Fibroblast of lung (primary cell): ENCODE measurements at regions not wholly inside any gene's neighbourhood (a gene's known extent, or its start where the extent isn't known, plus 50 kb on each side); places are given as distances from the start of the nearest gene placed in this dataset.

Source experiments
- DNase-seq, 2 donors: peaks; one replicate each; pipeline versions ENCODE4 v3.0.0 to v3.0.0-alpha.2; 2010; ENCODE audit warnings: low read depth in 2 of 2
- H2AFZ ChIP-seq: 2 replicates; pipeline ENCODE4 v1.5.1; 2012; ENCODE audit warnings: low read length, control low read depth, inconsistent platforms
- H3K27ac ChIP-seq: 2 replicates; pipeline ENCODE4 v1.5.1; 2011; ENCODE audit warnings: low read length, control low read depth; ENCODE audit not compliant: insufficient read depth
- H3K27me3 ChIP-seq: 2 replicates; pipeline ENCODE4 v1.5.1; 2011; ENCODE audit warnings: mild to moderate bottlenecking, low read length; ENCODE audit not compliant: control insufficient read depth, insufficient read depth
- H3K36me3 ChIP-seq: 2 replicates; pipeline ENCODE4 v1.5.1; 2011; ENCODE audit warnings: low read length; ENCODE audit not compliant: control insufficient read depth, insufficient read depth
- H3K4me1 ChIP-seq: 2 replicates; pipeline ENCODE4 v1.5.1; 2011; ENCODE audit warnings: low read length; ENCODE audit not compliant: control insufficient read depth, insufficient read depth; ENCODE audit errors: extremely low read depth
- H3K4me2 ChIP-seq: 2 replicates; pipeline ENCODE4 v1.5.1; 2011; ENCODE audit warnings: low read length, control low read depth; ENCODE audit not compliant: insufficient read depth; ENCODE audit errors: extremely low read depth
- H3K4me3 ChIP-seq, 4 experiments: fragments of 200-600 bp in 1 of 4; sonication (generic) in 1 of 4; replicated peaks in 1 of 4; 2 replicates each; pipeline ENCODE4 v1.5.1; 2011 to 2016; ENCODE audit warnings: low read length in 4 of 4, low read depth in 3 of 4, mild to moderate bottlenecking in 3 of 4, control low read depth in 2 of 4, inconsistent platforms in 1 of 4, mixed read lengths in 1 of 4; ENCODE audit not compliant: insufficient read depth in 1 of 4; ENCODE audit errors: control extremely low read depth in 1 of 4
- H3K79me2 ChIP-seq: 2 replicates; pipeline ENCODE4 v1.5.1; 2012; ENCODE audit warnings: mild to moderate bottlenecking, low read length, inconsistent platforms; ENCODE audit not compliant: control insufficient read depth, insufficient read depth
- H3K9ac ChIP-seq: 2 replicates; pipeline ENCODE4 v1.5.1; 2011; ENCODE audit warnings: mild to moderate bottlenecking, low read length, control low read depth; ENCODE audit not compliant: insufficient read depth
- H3K9me3 ChIP-seq: 2 replicates; pipeline ENCODE4 v1.5.1; 2012; ENCODE audit warnings: low read depth, low read length; ENCODE audit not compliant: control insufficient read depth, insufficient read depth
- H4K20me1 ChIP-seq: 2 replicates; pipeline ENCODE4 v1.5.1; 2011; ENCODE audit warnings: low read length; ENCODE audit not compliant: control insufficient read depth, insufficient read depth; ENCODE audit errors: extremely low read depth
- EZH2 ChIP-seq: IDR thresholded peaks from 2 replicates; pipeline ENCODE4 v1.5.1; 2012; ENCODE audit warnings: low read length, control low read depth, mild to moderate bottlenecking; ENCODE audit errors: missing control alignments
- TF ChIP-seq, protein P1 (sequence below), 2 donors: IDR thresholded peaks in 1 of 2; conservative IDR thresholded peaks in 1 of 2; 1 replicate in 1 of 2; 2 replicates in 1 of 2; pipeline ENCODE4 v1.5.1; 2011 to 2012; ENCODE audit warnings: low read length in 2 of 2, control low read depth in 1 of 2, inconsistent platforms in 1 of 2, low read depth in 1 of 2, mild to moderate bottlenecking in 1 of 2

DNA sequence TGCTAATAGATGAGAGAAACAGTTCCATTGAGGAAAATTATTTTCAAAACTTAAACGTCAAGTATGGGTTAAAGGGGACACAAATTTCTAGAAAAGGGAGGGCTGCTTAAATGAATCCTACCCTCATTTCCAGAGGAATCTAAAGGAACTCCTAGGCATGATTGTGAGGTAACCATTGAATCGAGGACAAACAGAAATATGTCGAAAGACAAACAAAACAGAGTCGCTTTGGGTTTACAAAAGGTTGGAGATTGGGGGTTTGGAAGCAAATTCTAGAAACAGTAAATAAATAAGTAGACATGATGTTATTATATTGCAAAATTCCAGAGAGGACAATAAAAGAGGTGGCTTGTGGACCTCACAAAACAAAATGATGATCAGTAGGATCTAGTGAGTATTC is 173.1 kb downstream of the FTCDNL1 start:
- no peaks in the 10 kb centered on the region for H3K79me2 ChIP-seq
- no peak overlapping the region for H3K4me3 ChIP-seq
- no peak overlapping the region for H3K4me2 ChIP-seq
- no peaks in the 10 kb centered on the region for H3K36me3 ChIP-seq
- no peaks in the 10 kb centered on the region for H3K4me1 ChIP-seq
- H3K9ac ChIP-seq, result no peak overlapping the region
- H3K9me3 ChIP-seq, result no peaks in the 10 kb centered on the region
- no peak for DNase-seq
- H3K27me3 ChIP-seq, result no peaks in the 10 kb centered on the region
- no peaks in the 10 kb centered on the region for H4K20me1 ChIP-seq
- H2AFZ ChIP-seq, result no peak overlapping the region
- TF ChIP-seq, protein P1, sequence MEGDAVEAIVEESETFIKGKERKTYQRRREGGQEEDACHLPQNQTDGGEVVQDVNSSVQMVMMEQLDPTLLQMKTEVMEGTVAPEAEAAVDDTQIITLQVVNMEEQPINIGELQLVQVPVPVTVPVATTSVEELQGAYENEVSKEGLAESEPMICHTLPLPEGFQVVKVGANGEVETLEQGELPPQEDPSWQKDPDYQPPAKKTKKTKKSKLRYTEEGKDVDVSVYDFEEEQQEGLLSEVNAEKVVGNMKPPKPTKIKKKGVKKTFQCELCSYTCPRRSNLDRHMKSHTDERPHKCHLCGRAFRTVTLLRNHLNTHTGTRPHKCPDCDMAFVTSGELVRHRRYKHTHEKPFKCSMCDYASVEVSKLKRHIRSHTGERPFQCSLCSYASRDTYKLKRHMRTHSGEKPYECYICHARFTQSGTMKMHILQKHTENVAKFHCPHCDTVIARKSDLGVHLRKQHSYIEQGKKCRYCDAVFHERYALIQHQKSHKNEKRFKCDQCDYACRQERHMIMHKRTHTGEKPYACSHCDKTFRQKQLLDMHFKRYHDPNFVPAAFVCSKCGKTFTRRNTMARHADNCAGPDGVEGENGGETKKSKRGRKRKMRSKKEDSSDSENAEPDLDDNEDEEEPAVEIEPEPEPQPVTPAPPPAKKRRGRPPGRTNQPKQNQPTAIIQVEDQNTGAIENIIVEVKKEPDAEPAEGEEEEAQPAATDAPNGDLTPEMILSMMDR (conservative IDR thresholded peaks at IDR 0.05 in 1 of 2, IDR thresholded peaks at IDR 0.05 in 1 of 2; ENCODE audit: low read depth in 1 of 2, low read length in 2 of 2), result no peak
- TF ChIP-seq EZH2, result no peak
- no peak overlapping the region for H3K27ac ChIP-seq

DNA sequence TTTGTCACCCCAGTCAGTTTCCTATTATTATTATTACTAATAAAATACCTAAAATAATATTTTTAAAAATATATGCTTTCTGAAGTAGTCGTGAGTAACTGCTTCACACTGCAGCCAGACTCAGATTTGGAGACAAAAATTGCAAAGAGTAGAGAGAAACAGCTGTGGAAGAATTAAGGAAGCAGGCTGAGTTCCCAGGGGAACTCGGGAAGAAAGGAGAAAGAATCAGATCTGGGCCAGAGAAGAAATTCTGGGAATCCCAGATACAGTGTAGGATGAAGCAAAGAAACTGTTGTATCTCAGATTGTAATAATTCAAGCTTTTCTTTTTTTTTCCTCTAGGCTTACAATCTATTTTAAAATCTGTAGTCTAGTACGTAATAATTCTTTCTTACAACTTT is 182.3 kb downstream of the FTCDNL1 start:
- Histone ChIP-seq H3K79me2 (no peaks in the 10 kb centered on the region), H3K9me3 (no peaks in the 10 kb centered on the region), H3K4me3 (no peak overlapping the region), H2AFZ (no peak overlapping the region), H3K36me3 (no peaks in the 10 kb centered on the region), H4K20me1 (no peaks in the 10 kb centered on the region), H3K27me3 (no peaks in the 10 kb centered on the region), H3K4me2 (no peak overlapping the region), H3K27ac (no peak overlapping the region), H3K9ac (no peak overlapping the region), H3K4me1 (no peaks in the 10 kb centered on the region)
- no peak for DNase-seq
- TF ChIP-seq, protein P1 (conservative IDR thresholded peaks at IDR 0.05 in 1 of 2, IDR thresholded peaks at IDR 0.05 in 1 of 2; ENCODE audit: low read depth in 1 of 2, low read length in 2 of 2), result no peak
- TF ChIP-seq EZH2, result no peak

DNA sequence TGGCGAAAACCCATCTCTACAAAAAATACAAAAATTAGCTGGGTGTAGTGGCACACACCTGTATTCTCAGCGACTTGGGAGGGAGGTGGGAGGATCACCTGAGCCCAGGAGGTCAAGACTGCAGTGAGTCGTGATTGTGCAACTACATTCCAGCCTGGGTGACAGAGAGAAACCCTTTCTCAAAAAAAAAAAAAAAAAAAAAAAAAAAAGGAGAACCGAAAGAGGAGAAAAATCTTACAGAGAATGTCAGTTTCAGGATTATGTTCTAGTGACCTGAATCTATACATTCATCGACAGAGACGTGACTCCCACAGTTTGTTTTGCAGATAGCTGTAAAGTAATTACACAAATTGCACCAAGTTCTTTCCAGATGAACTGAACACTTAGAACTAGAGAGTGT is 187.8 kb downstream of the FTCDNL1 start:
- Histone ChIP-seq H4K20me1 (no peaks in the 10 kb centered on the region), H2AFZ (no peak overlapping the region), H3K9ac (no peak overlapping the region), H3K4me2 (no peak overlapping the region), H3K36me3 (no peaks in the 10 kb centered on the region), H3K27me3 (no peaks in the 10 kb centered on the region), H3K9me3 (no peaks in the 10 kb centered on the region), H3K4me3 (no peak overlapping the region), H3K79me2 (no peaks in the 10 kb centered on the region), H3K27ac (no peak overlapping the region), H3K4me1 (no peaks in the 10 kb centered on the region)
- no peak for TF ChIP-seq EZH2
- TF ChIP-seq, protein P1 (conservative IDR thresholded peaks at IDR 0.05 in 1 of 2, IDR thresholded peaks at IDR 0.05 in 1 of 2; ENCODE audit: low read depth in 1 of 2, low read length in 2 of 2), result no peak
- DNase-seq, result no peak
